Thyroid gland (tissue), 4 donors: ENCODE measurements at regions not wholly inside any gene's neighbourhood (a gene's known extent, or its start where the extent isn't known, plus 50 kb on each side); places are given as distances from the start of the nearest gene placed in this dataset.

Source experiments
- DNase-seq, 2 donors: peaks; one replicate each; pipeline ENCODE4 v3.0.0-alpha.2; 2019
- H3K27ac ChIP-seq, 3 donors: fragments of 200-600 bp; sonication (generic); 1 replicate in 2 of 3; 2 replicates in 1 of 3; pipeline ENCODE4 v1.5.1; 2016 to 2019; ENCODE audit warnings: mild to moderate bottlenecking in 1 of 3, moderate library complexity in 1 of 3
- H3K27me3 ChIP-seq: fragments of 200-600 bp; sonication (generic); one replicate; pipeline ENCODE4 v1.5.1; 2019
- H3K36me3 ChIP-seq, 2 donors: fragments of 200-600 bp; sonication (generic); one replicate each; pipeline ENCODE4 v1.5.1; 2016 to 2019
- H3K4me1 ChIP-seq, 2 donors: fragments of 200-600 bp; sonication (generic); one replicate each; pipeline ENCODE4 v1.5.1; 2017 to 2019
- H3K4me3 ChIP-seq, 3 donors: fragments of 200-600 bp; sonication (generic); replicated peaks in 1 of 3; 1 replicate in 2 of 3; 2 replicates in 1 of 3; pipeline ENCODE4 v1.5.1; 2016; ENCODE audit warnings: mild to moderate bottlenecking in 1 of 3
- H3K9me3 ChIP-seq: fragments of 200-600 bp; sonication (generic); one replicate; pipeline ENCODE4 v1.5.1; 2017
- POLR2A ChIP-seq, 2 donors: fragments of 450-650 bp; IDR thresholded peaks; one replicate each; pipeline ENCODE4 v1.6.1; 2017; ENCODE audit warnings: antibody characterized with exemption in 2 of 2, mild to moderate bottlenecking in 2 of 2, moderate library complexity in 1 of 2
- WGBS, 2 donors: methylation state at CpG; one replicate each; pipeline ENCODE4 v1.1.5; 2017; 5-methylcytosine and 5-hydroxymethylcytosine counted together
- intact Hi-C: fragments of 100-400 bp; cut with DNase I; formaldehyde crosslinking; loops from one replicate; pipeline ENCODE4 v1.15.1; 2023
- TF ChIP-seq, protein P1 (sequence below), 6 experiments: fragments of 200-600 bp in 3 of 6; fragments of 450-650 bp in 3 of 6; sonication (generic) in 3 of 6; IDR thresholded peaks; one replicate each; pipeline ENCODE4 v1.5.1; 2016 to 2019; ENCODE audit warnings: antibody characterized with exemption in 6 of 6, mild to moderate bottlenecking in 2 of 6, inconsistent platforms in 1 of 6, moderate library complexity in 1 of 6

GRCh38 chr18:67218556-67218955 lies 298.0 kb downstream of the DSEL start:
- no peak for DNase-seq
- TF ChIP-seq POLR2A (IDR thresholded peaks at IDR 0.05) = no peak
- TF ChIP-seq, protein P1, sequence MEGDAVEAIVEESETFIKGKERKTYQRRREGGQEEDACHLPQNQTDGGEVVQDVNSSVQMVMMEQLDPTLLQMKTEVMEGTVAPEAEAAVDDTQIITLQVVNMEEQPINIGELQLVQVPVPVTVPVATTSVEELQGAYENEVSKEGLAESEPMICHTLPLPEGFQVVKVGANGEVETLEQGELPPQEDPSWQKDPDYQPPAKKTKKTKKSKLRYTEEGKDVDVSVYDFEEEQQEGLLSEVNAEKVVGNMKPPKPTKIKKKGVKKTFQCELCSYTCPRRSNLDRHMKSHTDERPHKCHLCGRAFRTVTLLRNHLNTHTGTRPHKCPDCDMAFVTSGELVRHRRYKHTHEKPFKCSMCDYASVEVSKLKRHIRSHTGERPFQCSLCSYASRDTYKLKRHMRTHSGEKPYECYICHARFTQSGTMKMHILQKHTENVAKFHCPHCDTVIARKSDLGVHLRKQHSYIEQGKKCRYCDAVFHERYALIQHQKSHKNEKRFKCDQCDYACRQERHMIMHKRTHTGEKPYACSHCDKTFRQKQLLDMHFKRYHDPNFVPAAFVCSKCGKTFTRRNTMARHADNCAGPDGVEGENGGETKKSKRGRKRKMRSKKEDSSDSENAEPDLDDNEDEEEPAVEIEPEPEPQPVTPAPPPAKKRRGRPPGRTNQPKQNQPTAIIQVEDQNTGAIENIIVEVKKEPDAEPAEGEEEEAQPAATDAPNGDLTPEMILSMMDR (IDR thresholded peaks at IDR 0.05) = no peak
- Histone ChIP-seq H3K27ac (no peak overlapping the region), H3K9me3 (no peaks in the 10 kb centered on the region), H3K27me3 (no peaks in the 10 kb centered on the region), H3K4me1 (no peaks in the 10 kb centered on the region), H3K4me3 (no peak overlapping the region), H3K36me3 (no peaks in the 10 kb centered on the region)
- 88 to 89% methylated on average over 3 of the region's 3 CpGs for WGBS, 2 donors
- intact Hi-C loops = loop anchor here (5.0 kb wide), 1 partner anchor 1439 kb away; no protein-coding TSS in a partner anchor

- DNase-seq = peak; percentile 33 to 53
Observed at GRCh38 chr18:67217551-67218166, 298.9 kb downstream of the DSEL start.

GRCh38 chr18:67216846-67217245 lies 299.7 kb downstream of the DSEL start:
- WGBS, 2 donors = 81 to 87% methylated on average over 1 of the region's 1 CpG
- intact Hi-C loops = loop anchor here (5.0 kb wide), 1 partner anchor 1440 kb away; no protein-coding TSS in a partner anchor

More at GRCh38 chr18:67217551-67218166, 298.9 kb downstream of the DSEL start:
- no peak overlapping the region for H3K4me3 ChIP-seq
- TF ChIP-seq POLR2A (IDR thresholded peaks at IDR 0.05) = no peak
- TF ChIP-seq, protein P1 (IDR thresholded peaks at IDR 0.05) = peak; percentile 45 to 75 (median 70)
- H3K27ac ChIP-seq = no peak overlapping the region
- H3K4me1 ChIP-seq = no peaks in the 10 kb centered on the region
- intact Hi-C loops = loop anchor here (5.0 kb wide), 1 partner anchor 1440 kb away; no protein-coding TSS in a partner anchor
- 4% methylated on average over 7 of the region's 7 CpGs for WGBS, 2 donors
- H3K27me3 ChIP-seq = no peaks in the 10 kb centered on the region
- H3K9me3 ChIP-seq = no peaks in the 10 kb centered on the region
- no peaks in the 10 kb centered on the region for H3K36me3 ChIP-seq

DNA sequence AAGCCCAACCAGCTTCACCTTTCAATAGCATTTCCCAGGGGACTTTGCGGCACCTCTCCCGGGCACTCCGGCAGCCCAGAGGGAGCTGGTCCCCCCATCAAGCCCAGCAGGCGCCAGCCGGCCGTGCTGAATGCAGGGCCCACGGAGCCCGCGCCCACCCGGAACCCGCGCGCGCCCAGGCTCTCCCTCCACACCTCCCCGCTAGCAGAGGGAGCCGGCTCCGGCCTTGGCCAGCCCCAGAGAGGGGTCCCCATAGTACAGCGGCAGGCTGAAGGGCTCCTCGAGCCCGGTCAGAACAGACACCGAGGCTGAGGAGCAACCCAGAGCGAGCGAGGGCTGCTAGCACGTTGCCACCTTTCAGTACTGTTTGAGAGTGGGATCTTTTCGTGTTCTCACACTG lies 300.8 kb downstream of the DSEL start:
- H3K9me3 ChIP-seq = no peaks in the 10 kb centered on the region
- DNase-seq = no peak
- intact Hi-C loops = loop anchor here (5.0 kb wide), 1 partner anchor 1442 kb away; no protein-coding TSS in a partner anchor
- no peak overlapping the region for H3K4me3 ChIP-seq
- no peaks in the 10 kb centered on the region for H3K4me1 ChIP-seq
- no peaks in the 10 kb centered on the region for H3K27me3 ChIP-seq
- TF ChIP-seq, protein P1 (IDR thresholded peaks at IDR 0.05) = no peak
- no peak overlapping the region for H3K27ac ChIP-seq
- 95 to 97% methylated on average over 24 to 25 of the region's 25 CpGs for whole genome bisulfite sequencing, 2 donors
- no peaks in the 10 kb centered on the region for H3K36me3 ChIP-seq

More at GRCh38 chr18:67216846-67217245, 299.7 kb downstream of the DSEL start:
- DNase-seq = no peak
- H3K9me3 ChIP-seq = no peaks in the 10 kb centered on the region
- no peaks in the 10 kb centered on the region for H3K27me3 ChIP-seq
- H3K4me3 ChIP-seq = no peak overlapping the region
- TF ChIP-seq, protein P1 (IDR thresholded peaks at IDR 0.05) = no peak
- no peak for TF ChIP-seq POLR2A (IDR thresholded peaks at IDR 0.05)
- no peaks in the 10 kb centered on the region for H3K36me3 ChIP-seq
- H3K4me1 ChIP-seq = no peaks in the 10 kb centered on the region
- no peak overlapping the region for H3K27ac ChIP-seq

DNA sequence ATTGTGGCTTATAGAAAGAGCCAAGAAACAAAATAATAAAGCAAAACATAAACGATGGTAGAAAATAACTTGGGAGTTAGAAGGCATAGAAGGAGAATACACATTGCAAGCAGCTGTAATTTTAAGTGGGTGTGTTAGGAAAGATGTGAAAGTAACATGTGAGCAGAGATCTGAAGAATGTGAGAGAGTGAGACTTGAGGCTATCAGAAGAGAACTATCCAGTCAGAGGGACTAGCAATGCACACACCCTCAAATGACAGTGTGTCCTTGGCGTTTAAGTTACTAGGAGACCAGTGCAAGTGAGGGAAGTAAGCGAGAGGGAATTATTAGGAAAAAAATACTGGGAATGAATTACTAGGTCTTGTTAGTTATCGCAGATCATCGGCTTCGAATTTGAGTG lies 304.9 kb downstream of the DSEL start:
- intact Hi-C loops = no loop called here
- H3K27me3 ChIP-seq = no peaks in the 10 kb centered on the region
- no peak overlapping the region for H3K4me3 ChIP-seq
- H3K36me3 ChIP-seq = no peaks in the 10 kb centered on the region
- WGBS, 2 donors = 75 to 80% methylated on average over 6 of the region's 6 CpGs
- no peaks in the 10 kb centered on the region for H3K4me1 ChIP-seq
- no peak for DNase-seq
- H3K9me3 ChIP-seq = no peaks in the 10 kb centered on the region
- TF ChIP-seq, protein P1 (IDR thresholded peaks at IDR 0.05) = no peak
- TF ChIP-seq POLR2A (IDR thresholded peaks at IDR 0.05) = no peak
- no peak overlapping the region for H3K27ac ChIP-seq
